BE2C (cell line): ENCODE measurements at regions not wholly inside any gene's neighbourhood (a gene's known extent, or its start where the extent isn't known, plus 50 kb on each side); places are given as distances from the start of the nearest gene placed in this dataset.

Experiments used
- DNase-seq: peaks from one replicate; pipeline ENCODE4 v3.0.0-alpha.2; 2020
- H3K27me3 ChIP-seq: fragments of 250-450 bp; sonication (Bioruptor Pico); 2 replicates; pipeline ENCODE4 v1.5.1; 2020; ENCODE audit warnings: mild to moderate bottlenecking
- H3K36me3 ChIP-seq: fragments of 250-450 bp; sonication (Bioruptor Pico); 2 replicates; pipeline ENCODE4 v1.5.1; 2020; ENCODE audit warnings: mild to moderate bottlenecking
- H3K4me1 ChIP-seq: fragments of 250-450 bp; sonication (Bioruptor Pico); 2 replicates; pipeline ENCODE4 v1.5.1; 2020
- H3K4me3 ChIP-seq: 2 replicates; pipeline ENCODE4 v1.5.1; 2011; ENCODE audit warnings: low read depth, low read length
- H3K9me3 ChIP-seq: fragments of 250-450 bp; sonication (Bioruptor Pico); 2 replicates; pipeline ENCODE4 v1.5.1; 2020
- CTCF ChIP-seq: IDR thresholded peaks from 2 replicates; pipeline ENCODE4 v1.5.1; 2012; ENCODE audit warnings: mild to moderate bottlenecking, low read depth, low read length

DNA sequence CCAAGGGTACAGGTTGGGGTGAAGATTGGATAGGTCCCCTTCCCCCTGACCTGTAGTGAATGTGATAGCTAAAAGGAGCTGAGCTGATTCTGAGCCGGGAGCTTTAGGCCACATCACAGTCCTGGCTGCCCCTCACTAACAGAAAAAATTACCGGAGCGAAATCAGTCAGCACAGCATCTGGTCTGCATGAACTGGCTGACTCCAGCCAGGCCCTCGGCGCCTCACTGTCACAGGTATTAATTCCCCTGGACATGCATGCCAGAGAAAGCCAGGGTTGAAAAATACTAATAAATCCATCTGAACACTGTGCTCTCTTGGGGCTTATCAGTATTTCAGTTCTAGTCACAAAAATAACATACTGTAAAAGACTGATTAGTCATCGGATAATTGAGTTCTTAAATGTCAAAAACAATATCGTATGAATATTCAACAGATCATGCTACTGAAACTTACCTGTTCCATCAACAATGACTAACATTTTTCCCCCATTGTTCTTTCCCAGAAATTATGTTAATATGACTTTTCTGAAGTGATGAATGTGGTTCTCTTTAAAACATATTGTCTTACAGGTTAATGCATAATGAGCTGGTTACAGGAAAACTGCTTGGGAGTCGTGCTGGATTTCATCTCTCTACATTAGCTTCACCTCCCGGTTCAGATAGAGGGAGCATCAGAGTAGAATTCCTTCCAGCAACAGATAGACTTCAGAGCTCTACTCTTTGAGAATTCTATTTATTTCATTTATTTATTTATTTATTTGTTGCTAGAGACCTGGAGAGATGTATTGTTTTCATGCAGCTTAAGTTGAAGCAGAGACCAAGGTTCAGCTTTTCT is 387.7 kb downstream of the NXPE2 start:
- Histone ChIP-seq H3K9me3 (no peaks in the 10 kb centered on the region), H3K4me1 (peaks cover 16% of the 10 kb centered on the region), H3K27me3 (no peaks in the 10 kb centered on the region), H3K4me3 (no peak overlapping the region), H3K36me3 (no peaks in the 10 kb centered on the region)
- DNase-seq = no peak
- no peak for TF ChIP-seq CTCF

GRCh38 chr11:115067471-115067870 is 389.1 kb downstream of the NXPE2 start:
- H3K9me3 ChIP-seq = no peaks in the 10 kb centered on the region
- TF ChIP-seq CTCF = no peak
- H3K4me1 ChIP-seq = peaks cover 16% of the 10 kb centered on the region
- no peak overlapping the region for H3K4me3 ChIP-seq
- no peak for DNase-seq
- no peaks in the 10 kb centered on the region for H3K27me3 ChIP-seq
- no peaks in the 10 kb centered on the region for H3K36me3 ChIP-seq

- no peak overlapping the region for H3K4me3 ChIP-seq
- no peaks in the 10 kb centered on the region for H3K9me3 ChIP-seq
- no peak for TF ChIP-seq CTCF
- H3K27me3 ChIP-seq = no peaks in the 10 kb centered on the region
- no peak for DNase-seq
- peaks cover 16% of the 10 kb centered on the region for H3K4me1 ChIP-seq
- H3K36me3 ChIP-seq = no peaks in the 10 kb centered on the region
Observed at GRCh38 chr11:115067900-115068530, 389.7 kb downstream of the NXPE2 start.

- Histone ChIP-seq H3K27me3 (no peaks in the 10 kb centered on the region), H3K4me1 (peaks cover 16% of the 10 kb centered on the region), H3K4me3 (no peak overlapping the region), H3K36me3 (no peaks in the 10 kb centered on the region), H3K9me3 (no peaks in the 10 kb centered on the region)
- TF ChIP-seq CTCF = no peak
- DNase-seq = no peak
Observed at GRCh38 chr11:115069599-115069998, 391.3 kb downstream of the NXPE2 start.

- Histone ChIP-seq H3K9me3 (no peaks in the 10 kb centered on the region), H3K4me1 (no peaks in the 10 kb centered on the region), H3K4me3 (no peak overlapping the region), H3K27me3 (no peaks in the 10 kb centered on the region), H3K36me3 (no peaks in the 10 kb centered on the region)
- DNase-seq = no peak
- no peak for TF ChIP-seq CTCF
Observed at GRCh38 chr11:115075356-115075755, 397.0 kb downstream of the NXPE2 start.

DNA sequence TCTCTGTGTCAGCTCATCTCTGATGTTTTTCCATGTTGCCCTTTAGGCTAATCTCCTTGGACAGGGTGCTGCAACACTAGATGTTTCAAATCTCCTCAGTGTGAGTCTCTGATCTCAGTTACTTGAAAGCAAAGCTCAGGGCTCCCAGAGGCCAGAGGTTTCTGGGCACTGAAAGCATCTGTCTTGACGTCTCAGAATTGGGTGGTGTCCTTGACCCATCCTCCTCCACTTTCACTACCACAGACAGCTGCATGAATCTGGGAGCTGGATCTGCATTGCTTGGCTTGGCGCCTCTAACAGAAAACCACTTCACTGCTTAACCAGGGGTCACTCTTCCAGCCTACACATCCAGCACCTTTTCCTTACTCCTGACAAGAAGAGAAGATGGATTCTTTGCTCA is 399.4 kb downstream of the NXPE2 start:
- Histone ChIP-seq H3K36me3 (no peaks in the 10 kb centered on the region), H3K4me3 (no peak overlapping the region), H3K27me3 (no peaks in the 10 kb centered on the region), H3K9me3 (no peaks in the 10 kb centered on the region), H3K4me1 (no peaks in the 10 kb centered on the region; the same call in 1 of the 2 replicates)
- DNase-seq = no peak
- no peak for TF ChIP-seq CTCF
